Thymus (tissue), 11 donors: ENCODE measurements at regions not wholly inside any gene's neighbourhood (a gene's known extent, or its start where the extent isn't known, plus 50 kb on each side); places are given as distances from the start of the nearest gene placed in this dataset.

Experiments used
- DNase-seq, 9 donors: peaks; one replicate each; pipeline ENCODE4 v3.0.0-alpha.2; 2013; ENCODE audit warnings: low spot score in 9 of 9, low read depth in 6 of 9, missing footprints in 1 of 9
- H3K27ac ChIP-seq, 2 donors: one replicate each; pipeline ENCODE4 v1.5.1; 2013; ENCODE audit warnings: control low read depth in 1 of 2, low read depth in 1 of 2, low read length in 1 of 2, mild to moderate bottlenecking in 1 of 2, moderate library complexity in 1 of 2
- H3K27me3 ChIP-seq, 2 donors: one replicate each; pipeline ENCODE4 v1.5.1; 2013; ENCODE audit warnings: low read length in 1 of 2; ENCODE audit not compliant: control insufficient read depth in 2 of 2, insufficient read depth in 1 of 2
- H3K36me3 ChIP-seq, 2 donors: one replicate each; pipeline ENCODE4 v1.5.1; 2013; ENCODE audit warnings: low read length in 1 of 2, mild to moderate bottlenecking in 1 of 2, moderate library complexity in 1 of 2; ENCODE audit not compliant: control insufficient read depth in 2 of 2, insufficient read depth in 2 of 2
- H3K4me1 ChIP-seq, 2 donors: one replicate each; pipeline ENCODE4 v1.5.1; 2013; ENCODE audit warnings: low read length in 2 of 2; ENCODE audit not compliant: control insufficient read depth in 2 of 2, insufficient read depth in 2 of 2
- H3K4me3 ChIP-seq, 2 donors: one replicate each; pipeline ENCODE4 v1.5.1; 2013; ENCODE audit warnings: low read length in 2 of 2, control low read depth in 1 of 2, mild to moderate bottlenecking in 1 of 2
- H3K9me3 ChIP-seq, 2 donors: one replicate each; pipeline ENCODE4 v1.5.1; 2013; ENCODE audit warnings: low read length in 1 of 2, mild to moderate bottlenecking in 1 of 2; ENCODE audit not compliant: control insufficient read depth in 2 of 2, insufficient read depth in 1 of 2
- WGBS: extraction: QIAGEN DNeasy Blood & Tissue Kit; methylation state at CpG from one replicate; pipeline ENCODE4 v1.1.7; 2013; 5-methylcytosine and 5-hydroxymethylcytosine counted together
- donor health status: healthy.

- no peaks in the 10 kb centered on the region for H3K9me3 ChIP-seq
- DNase-seq: no peak
- no peaks in the 10 kb centered on the region for H3K4me1 ChIP-seq
- no peak overlapping the region for H3K27ac ChIP-seq
- no peaks in the 10 kb centered on the region for H3K36me3 ChIP-seq
- H3K4me3 ChIP-seq: no peak overlapping the region
- H3K27me3 ChIP-seq: no peaks in the 10 kb centered on the region
Observed at GRCh38 chr16:76190480-76190879, 86.7 kb upstream of the CNTNAP4 start.

GRCh38 chr16:76193906-76194615 is 83.1 kb upstream of the CNTNAP4 start:
- Histone ChIP-seq H3K27ac (no peak overlapping the region), H3K4me1 (no peaks in the 10 kb centered on the region), H3K36me3 (no peaks in the 10 kb centered on the region), H3K27me3 (no peaks in the 10 kb centered on the region), H3K9me3 (no peaks in the 10 kb centered on the region), H3K4me3 (no peak overlapping the region)
- 47% methylated on average over 8 of the region's 8 CpGs for WGBS
- DNase-seq: no peak

- Histone ChIP-seq H3K27ac (no peak overlapping the region), H3K36me3 (no peaks in the 10 kb centered on the region), H3K9me3 (no peaks in the 10 kb centered on the region), H3K4me3 (no peak overlapping the region), H3K4me1 (no peaks in the 10 kb centered on the region), H3K27me3 (no peaks in the 10 kb centered on the region)
- DNase-seq: no peak
- WGBS: 29% methylated on average over 2 of the region's 2 CpGs
Observed at GRCh38 chr16:76194616-76195015, 82.6 kb upstream of the CNTNAP4 start.

GRCh38 chr16:76195056-76195455 is 82.1 kb upstream of the CNTNAP4 start:
- no peak overlapping the region for H3K4me3 ChIP-seq
- H3K36me3 ChIP-seq: no peaks in the 10 kb centered on the region
- no peak for DNase-seq
- WGBS: 86% methylated on average over 3 of the region's 3 CpGs
- no peaks in the 10 kb centered on the region for H3K27me3 ChIP-seq
- no peaks in the 10 kb centered on the region for H3K9me3 ChIP-seq
- H3K4me1 ChIP-seq: no peaks in the 10 kb centered on the region
- no peak overlapping the region for H3K27ac ChIP-seq

- Histone ChIP-seq H3K4me3 (no peak overlapping the region), H3K4me1 (no peaks in the 10 kb centered on the region), H3K27me3 (no peaks in the 10 kb centered on the region), H3K36me3 (no peaks in the 10 kb centered on the region), H3K27ac (no peak overlapping the region), H3K9me3 (no peaks in the 10 kb centered on the region)
- WGBS: 96% methylated on average over 2 of the region's 2 CpGs
- no peak for DNase-seq
Observed at GRCh38 chr16:76195648-76196047, 81.6 kb upstream of the CNTNAP4 start.

- Histone ChIP-seq H3K27ac (no peak overlapping the region), H3K36me3 (no peaks in the 10 kb centered on the region), H3K9me3 (no peaks in the 10 kb centered on the region), H3K4me1 (no peaks in the 10 kb centered on the region), H3K27me3 (no peaks in the 10 kb centered on the region), H3K4me3 (no peak overlapping the region)
- no peak for DNase-seq
- WGBS: 85% methylated on average over 1 of the region's 1 CpG
Observed at GRCh38 chr16:76197900-76198299, 79.3 kb upstream of the CNTNAP4 start.

GRCh38 chr16:76199681-76200220 is 77.5 kb upstream of the CNTNAP4 start:
- Histone ChIP-seq H3K4me3 (no peak overlapping the region), H3K27ac (no peak overlapping the region), H3K27me3 (no peaks in the 10 kb centered on the region), H3K9me3 (no peaks in the 10 kb centered on the region), H3K36me3 (no peaks in the 10 kb centered on the region), H3K4me1 (no peaks in the 10 kb centered on the region)
- 75% methylated on average over 4 of the region's 4 CpGs for WGBS
- DNase-seq: no peak

GRCh38 chr16:76201385-76201784 is 75.8 kb upstream of the CNTNAP4 start:
- no peaks in the 10 kb centered on the region for H3K9me3 ChIP-seq
- no peak overlapping the region for H3K4me3 ChIP-seq
- H3K27me3 ChIP-seq: no peaks in the 10 kb centered on the region
- H3K4me1 ChIP-seq: no peaks in the 10 kb centered on the region
- H3K36me3 ChIP-seq: no peaks in the 10 kb centered on the region
- WGBS: 82% methylated on average over 2 of the region's 2 CpGs
- DNase-seq: no peak
- no peak overlapping the region for H3K27ac ChIP-seq

- H3K27ac ChIP-seq: no peak overlapping the region
- no peaks in the 10 kb centered on the region for H3K36me3 ChIP-seq
- no peak overlapping the region for H3K4me3 ChIP-seq
- H3K27me3 ChIP-seq: no peaks in the 10 kb centered on the region
- H3K9me3 ChIP-seq: no peaks in the 10 kb centered on the region
- WGBS: 85% methylated on average over 2 of the region's 2 CpGs
- no peaks in the 10 kb centered on the region for H3K4me1 ChIP-seq
- no peak for DNase-seq
Observed at GRCh38 chr16:76204249-76204648, 73.0 kb upstream of the CNTNAP4 start.
